Activated CD4-positive, alpha-beta T cell treated with anti-CD3 and anti-CD28 coated beads, Interleukin-10, Interleukin-2, amounts not matched to agents 100 ng/mL and 50 ng/mL, durations not matched to agents 16 hours and 8 hours (primary cell): ENCODE measurements at regions not wholly inside any gene's neighbourhood (a gene's known extent, or its start where the extent isn't known, plus 50 kb on each side); places are given as distances from the start of the nearest gene placed in this dataset.

Experiments used
- DNase-seq: peaks from one replicate; pipeline ENCODE4 v3.0.0-alpha.2; 2020

DNA sequence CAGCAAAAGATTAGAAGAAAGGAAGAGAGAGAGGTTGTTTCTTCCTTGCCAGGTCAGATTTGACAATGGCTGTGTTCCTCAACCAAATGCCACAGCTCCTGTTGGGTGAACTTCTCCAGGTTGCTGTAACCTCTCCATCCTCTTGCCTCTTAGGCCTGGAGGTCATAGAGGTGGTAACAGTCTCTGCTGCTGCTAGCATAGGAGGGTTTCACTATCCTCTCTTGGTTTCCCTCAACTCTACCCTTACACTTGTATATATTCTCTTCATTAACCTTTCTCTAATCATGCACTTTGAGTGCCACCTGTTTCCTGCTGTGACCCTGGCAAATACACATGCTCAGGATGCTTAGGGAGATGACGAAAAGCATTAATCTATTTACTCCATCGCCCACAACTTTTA is 67.7 kb upstream of the HIF1A start:
- no peak for DNase-seq

GRCh38 chr14:61628016-61628725 is 67.1 kb upstream of the HIF1A start:
- no peak for DNase-seq

DNA sequence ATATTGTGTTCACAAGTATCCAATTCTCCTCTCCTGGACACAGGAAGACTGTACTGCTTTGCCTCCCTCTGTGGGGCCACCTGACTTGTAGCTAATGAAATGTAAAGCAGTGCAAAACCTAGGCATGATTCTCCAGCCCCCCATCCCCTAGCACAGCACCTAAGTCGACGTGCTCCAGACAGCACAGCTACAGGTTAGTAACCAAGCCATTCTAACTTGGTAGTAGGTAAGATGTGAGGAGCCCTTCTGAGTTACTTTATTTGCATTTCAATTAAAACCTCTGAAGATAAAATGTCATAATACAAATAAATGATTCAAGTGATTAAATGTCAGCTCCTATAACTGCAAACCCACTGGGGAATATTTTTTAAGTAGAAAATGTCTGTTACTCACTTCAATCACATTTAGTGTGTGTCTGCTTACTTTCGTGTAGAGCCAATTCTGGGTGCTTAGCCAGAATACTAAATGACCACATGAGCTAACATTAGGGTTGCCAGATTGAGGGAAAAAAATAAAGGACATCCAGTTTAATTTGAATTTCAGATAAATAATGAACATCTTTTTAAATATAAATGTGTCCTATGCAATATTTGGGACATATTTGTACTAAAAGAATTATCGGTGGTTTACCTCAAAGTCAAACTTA is 64.8 kb upstream of the HIF1A start:
- DNase-seq: no peak

GRCh38 chr14:61631045-61631687 is 64.1 kb upstream of the HIF1A start:
- DNase-seq: no peak

GRCh38 chr14:61632401-61632800 is 62.9 kb upstream of the HIF1A start:
- DNase-seq: no peak

DNA sequence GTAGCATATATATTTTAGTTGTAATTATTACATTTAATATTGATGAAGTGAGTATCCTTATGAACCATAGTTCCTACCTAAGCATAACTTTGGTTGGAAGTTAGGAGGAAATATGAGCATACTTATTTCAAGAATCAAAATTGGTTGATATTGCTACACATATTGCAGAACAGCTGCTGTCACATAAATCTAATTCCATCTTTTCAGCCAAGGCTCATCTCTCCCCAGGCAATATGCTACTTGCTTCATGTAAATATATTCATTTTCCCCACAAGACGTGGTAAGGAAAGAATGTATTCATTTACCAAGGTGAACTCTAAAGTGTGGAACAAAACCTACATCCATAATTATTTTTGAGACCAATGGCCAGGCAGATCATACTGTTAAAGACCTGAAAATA is 62.5 kb upstream of the HIF1A start:
- no peak for DNase-seq

DNA sequence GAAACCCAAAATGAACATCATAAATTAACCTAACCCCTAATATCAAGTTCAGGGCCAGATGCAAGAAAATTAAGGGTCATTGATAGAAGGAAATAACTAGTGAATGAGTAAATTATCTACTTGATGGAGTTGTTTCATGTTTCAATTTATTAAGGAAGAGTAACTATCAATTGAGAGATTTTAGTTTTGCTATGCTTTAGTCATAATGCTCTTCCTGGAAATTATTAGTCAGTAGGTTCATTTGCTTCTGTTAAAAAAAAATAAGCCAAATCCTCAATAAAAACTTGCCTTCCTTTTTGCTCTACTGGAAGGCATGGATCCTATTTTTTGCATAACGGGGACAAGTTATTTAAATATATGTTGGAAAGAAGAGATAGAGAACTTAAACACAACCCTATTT is 59.0 kb upstream of the HIF1A start:
- DNase-seq: no peak

GRCh38 chr14:61636779-61637178 is 58.5 kb upstream of the HIF1A start:
- no peak for DNase-seq

- DNase-seq: no peak
Observed at GRCh38 chr14:61638595-61639387, 56.5 kb upstream of the HIF1A start.

GRCh38 chr14:61640158-61641136 is 54.9 kb upstream of the HIF1A start:
- DNase-seq: no peak

- no peak for DNase-seq
Observed at GRCh38 chr14:61641914-61642613, 53.2 kb upstream of the HIF1A start.

DNA sequence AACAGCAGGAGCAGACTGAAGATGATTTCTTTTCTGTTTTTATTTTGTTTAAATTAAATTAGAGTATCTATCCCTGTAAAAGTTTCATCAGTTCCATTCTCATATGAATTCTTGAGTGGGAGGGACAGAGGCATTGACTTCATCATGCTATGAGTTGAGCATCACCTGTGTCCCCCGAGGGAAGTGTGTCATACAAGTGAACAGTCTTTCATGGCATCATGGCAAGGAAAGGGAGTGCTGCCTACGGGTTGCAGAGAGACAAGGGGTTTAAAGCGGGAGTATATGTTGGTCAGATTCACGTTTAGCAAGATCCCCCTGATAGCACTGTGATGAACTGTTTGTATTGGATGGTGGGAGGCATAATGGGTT is 52.7 kb upstream of the HIF1A start:
- no peak for DNase-seq

- DNase-seq: no peak
Observed at GRCh38 chr14:61643555-61643954, 51.8 kb upstream of the HIF1A start.

- no peak for DNase-seq
Observed at GRCh38 chr14:61644175-61644574, 51.1 kb upstream of the HIF1A start.

- no peak for DNase-seq
Observed at GRCh38 chr14:61644834-61645233, 50.5 kb upstream of the HIF1A start.

GRCh38 chr14:61645247-61645646 is 50.1 kb upstream of the HIF1A start:
- no peak for DNase-seq
